Epithelial cell of esophagus (primary cell): ENCODE measurements at regions not wholly inside any gene's neighbourhood (a gene's known extent, or its start where the extent isn't known, plus 50 kb on each side); places are given as distances from the start of the nearest gene placed in this dataset.

Experiments
- DNase-seq: peaks from one replicate; pipeline ENCODE4 v3.0.0; 2010; ENCODE audit warnings: low read depth
- H3K4me3 ChIP-seq: 2 replicates; pipeline ENCODE4 v1.5.1; 2011; ENCODE audit warnings: mild to moderate bottlenecking, low read length, control low read depth
- CTCF ChIP-seq: IDR thresholded peaks from 2 replicates; pipeline ENCODE4 v1.5.1; 2011; ENCODE audit warnings: low read depth, mild to moderate bottlenecking, low read length, control low read depth, inconsistent platforms; ENCODE audit not compliant: insufficient read depth; ENCODE audit errors: missing control alignments

- TF ChIP-seq CTCF: peak; percentile 81
- no peak overlapping the region for H3K4me3 ChIP-seq
- DNase-seq: peak; percentile 57
Observed at GRCh38 chr6:137944793-137945498, 77.9 kb downstream of the TNFAIP3 start.

GRCh38 chr6:137949686-137950390 is 82.8 kb downstream of the TNFAIP3 start:
- H3K4me3 ChIP-seq: no peak overlapping the region
- DNase-seq: no peak
- no peak for TF ChIP-seq CTCF

DNA sequence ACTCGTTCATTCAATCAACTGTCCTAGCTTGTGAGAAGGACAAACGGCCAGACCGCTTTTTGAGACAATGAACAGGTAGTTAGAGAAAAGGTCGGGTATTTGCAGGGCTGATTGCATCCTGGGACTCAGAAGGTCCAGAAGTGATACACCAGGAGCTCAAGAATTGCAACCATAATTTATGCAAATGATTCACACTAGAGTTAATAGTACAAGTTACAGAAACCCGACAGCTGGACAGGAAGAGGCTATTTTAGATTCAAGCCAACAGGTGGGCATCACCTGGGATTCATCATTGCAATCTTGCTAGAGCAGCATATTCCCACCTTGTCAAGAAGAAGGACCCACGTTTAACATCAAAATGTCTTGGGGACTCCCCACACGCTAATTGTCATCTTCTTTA is 83.5 kb downstream of the TNFAIP3 start:
- no peak for DNase-seq
- no peak for TF ChIP-seq CTCF
- no peak overlapping the region for H3K4me3 ChIP-seq

- H3K4me3 ChIP-seq: no peak overlapping the region
- no peak for DNase-seq
- no peak for TF ChIP-seq CTCF
Observed at GRCh38 chr6:137951064-137951597, 84.1 kb downstream of the TNFAIP3 start.

DNA sequence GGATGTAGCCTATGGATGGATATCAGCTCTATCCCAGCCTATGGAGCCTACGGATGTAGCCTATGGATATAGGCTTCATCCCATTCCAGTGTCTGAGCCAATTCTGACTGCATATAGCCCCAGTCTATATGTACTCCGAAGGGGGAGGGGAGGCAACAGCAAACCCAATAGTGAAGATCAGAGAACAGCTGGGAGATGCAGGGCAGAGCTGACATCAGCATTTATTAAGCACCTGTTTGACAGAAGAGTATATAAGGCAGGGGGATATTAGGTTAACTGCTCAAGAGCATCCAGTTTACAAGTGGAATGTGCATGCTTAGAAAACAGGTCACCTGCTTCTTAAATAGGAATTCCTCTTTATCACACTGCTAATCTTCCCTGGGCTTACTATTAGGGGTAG is 85.2 kb downstream of the TNFAIP3 start:
- H3K4me3 ChIP-seq: no peak overlapping the region
- no peak for TF ChIP-seq CTCF
- no peak for DNase-seq

DNA sequence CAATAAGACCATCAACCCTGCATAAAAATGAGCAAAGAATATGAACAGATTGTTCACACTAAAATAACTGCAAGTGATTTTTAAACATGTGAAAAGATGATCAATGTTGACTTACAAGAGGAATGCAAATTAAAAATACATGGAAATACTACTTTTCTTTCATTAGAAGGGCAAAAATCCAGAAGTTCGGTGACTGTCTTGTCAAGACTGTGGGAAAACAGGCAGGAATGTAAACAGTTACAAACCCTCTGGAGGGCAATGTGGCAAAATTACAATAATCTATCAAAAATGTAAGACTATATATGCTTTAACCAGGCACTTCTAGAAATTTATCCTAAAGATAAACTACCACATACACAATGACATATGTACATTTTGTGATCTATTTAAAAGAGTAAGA is 86.7 kb downstream of the TNFAIP3 start:
- DNase-seq: no peak
- H3K4me3 ChIP-seq: no peak overlapping the region
- TF ChIP-seq CTCF: no peak

- TF ChIP-seq CTCF: no peak
- DNase-seq: no peak
- H3K4me3 ChIP-seq: no peak overlapping the region
Observed at GRCh38 chr6:137954253-137954652, 87.2 kb downstream of the TNFAIP3 start.
